ENCODE measurements at regions not wholly inside any gene's neighbourhood (a gene's known extent, or its start where the extent isn't known, plus 50 kb on each side); places are given as distances from the start of the nearest gene placed in this dataset.

GRCh38 chr7:68783684-68784083, 814.6 kb upstream of the AUTS2 start:
- TF ChIP-seq CTCF (IDR thresholded peaks at IDR 0.05) (no peak), POLR2A (IDR thresholded peaks at IDR 0.05) (no peak)
